PC-3 (cell line): ENCODE measurements at regions not wholly inside any gene's neighbourhood (a gene's known extent, or its start where the extent isn't known, plus 50 kb on each side); places are given as distances from the start of the nearest gene placed in this dataset.

ENCODE experiments used
- EZH2 ChIP-seq: fragments of 300-600 bp; sonication (generic); IDR thresholded peaks from one replicate; pipeline ENCODE4 v1.6.1; 2017; ENCODE audit warnings: antibody characterized with exemption, mild to moderate bottlenecking, low read length; ENCODE audit not compliant: unreplicated experiment
- TF ChIP-seq, protein P1 (sequence below): fragments of 300-600 bp; sonication (generic); conservative IDR thresholded peaks from 2 replicates; pipeline ENCODE4 v1.5.1; 2017; ENCODE audit warnings: antibody characterized with exemption, low read depth, mild to moderate bottlenecking, low read length

- no peak for TF ChIP-seq EZH2
- TF ChIP-seq, protein P1, sequence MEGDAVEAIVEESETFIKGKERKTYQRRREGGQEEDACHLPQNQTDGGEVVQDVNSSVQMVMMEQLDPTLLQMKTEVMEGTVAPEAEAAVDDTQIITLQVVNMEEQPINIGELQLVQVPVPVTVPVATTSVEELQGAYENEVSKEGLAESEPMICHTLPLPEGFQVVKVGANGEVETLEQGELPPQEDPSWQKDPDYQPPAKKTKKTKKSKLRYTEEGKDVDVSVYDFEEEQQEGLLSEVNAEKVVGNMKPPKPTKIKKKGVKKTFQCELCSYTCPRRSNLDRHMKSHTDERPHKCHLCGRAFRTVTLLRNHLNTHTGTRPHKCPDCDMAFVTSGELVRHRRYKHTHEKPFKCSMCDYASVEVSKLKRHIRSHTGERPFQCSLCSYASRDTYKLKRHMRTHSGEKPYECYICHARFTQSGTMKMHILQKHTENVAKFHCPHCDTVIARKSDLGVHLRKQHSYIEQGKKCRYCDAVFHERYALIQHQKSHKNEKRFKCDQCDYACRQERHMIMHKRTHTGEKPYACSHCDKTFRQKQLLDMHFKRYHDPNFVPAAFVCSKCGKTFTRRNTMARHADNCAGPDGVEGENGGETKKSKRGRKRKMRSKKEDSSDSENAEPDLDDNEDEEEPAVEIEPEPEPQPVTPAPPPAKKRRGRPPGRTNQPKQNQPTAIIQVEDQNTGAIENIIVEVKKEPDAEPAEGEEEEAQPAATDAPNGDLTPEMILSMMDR = no peak
These were observed 102.6 kb upstream of the ZNF644 start for GRCh38 chr1:91124290-91124985.
